HK-2 (cell line): ENCODE measurements at regions not wholly inside any gene's neighbourhood (a gene's known extent, or its start where the extent isn't known, plus 50 kb on each side); places are given as distances from the start of the nearest gene placed in this dataset.

Experiments
- DNase-seq: peaks from one replicate; pipeline ENCODE4 v3.0.0-alpha.2; 2018; ENCODE audit not compliant: unreplicated experiment

- no peak for DNase-seq
Measured at GRCh38 chr5:159854916-159855315, 61.4 kb upstream of the ADRA1B start.

GRCh38 chr5:159855476-159856191 is 60.6 kb upstream of the ADRA1B start:
- no peak for DNase-seq

- DNase-seq: no peak
Measured at GRCh38 chr5:159858871-159859270, 57.4 kb upstream of the ADRA1B start.

- DNase-seq: no peak
Measured at GRCh38 chr5:159861086-159861485, 55.2 kb upstream of the ADRA1B start.

GRCh38 chr5:159864885-159865691 is 51.2 kb upstream of the ADRA1B start:
- no peak for DNase-seq

GRCh38 chr5:159866093-159866492 is 50.2 kb upstream of the ADRA1B start:
- DNase-seq: no peak
